GM19467 (cell line): ENCODE measurements at regions not wholly inside any gene's neighbourhood (a gene's known extent, or its start where the extent isn't known, plus 50 kb on each side); places are given as distances from the start of the nearest gene placed in this dataset.
"Not testable (repeated sequence)": the region's sequence is repeated elsewhere in the genome, so short reads cannot be mapped to it uniquely, and the experiment has no call there.

Source experiments
- ATAC-seq: cut with Tn5 transposase; IDR thresholded peaks from one replicate; pipeline ENCODE4 v1.9.1; 2021; ENCODE audit warnings: mild to moderate bottlenecking, moderate library complexity; ENCODE audit not compliant: unreplicated experiment

DNA sequence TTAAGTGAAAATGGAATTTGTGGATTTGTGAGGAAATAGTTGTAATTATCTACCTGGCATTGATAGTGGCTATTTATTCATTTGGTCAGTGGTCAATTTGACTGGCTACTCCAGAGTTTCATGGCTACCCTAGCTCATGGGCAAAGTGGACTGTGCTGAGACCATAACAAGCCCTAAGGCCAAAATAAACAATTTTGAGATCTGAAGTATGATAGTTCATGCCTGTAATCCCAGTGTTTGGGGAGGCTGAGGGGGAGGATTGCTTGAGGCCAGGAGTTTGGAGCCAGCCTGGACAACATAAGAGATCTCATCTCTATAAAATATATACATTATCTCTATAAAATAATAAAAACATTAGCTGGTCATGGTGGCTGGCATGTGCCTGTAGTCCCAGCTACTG lies 311.7 kb downstream of the HIVEP2 start:
- ATAC-seq, result no peak

DNA sequence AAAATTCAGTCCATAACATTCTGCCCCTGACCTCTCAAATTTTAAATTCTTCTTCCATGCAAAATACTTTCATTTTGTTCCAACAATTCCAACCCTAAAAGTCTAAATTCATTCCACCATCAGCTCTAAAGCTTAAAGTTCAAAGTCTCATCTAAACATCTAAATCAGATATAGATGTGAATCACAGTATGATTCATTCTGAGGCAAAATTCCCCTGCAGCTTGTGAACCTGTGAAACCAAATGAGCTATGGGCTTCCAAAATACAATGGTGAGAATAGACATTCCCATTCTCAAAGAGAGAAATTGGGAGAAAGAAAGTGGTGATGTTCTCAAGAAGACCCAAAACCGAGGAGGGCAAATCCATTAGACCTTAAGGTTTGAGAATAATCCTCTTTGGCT lies 309.8 kb downstream of the HIVEP2 start:
- ATAC-seq, result no peak

DNA sequence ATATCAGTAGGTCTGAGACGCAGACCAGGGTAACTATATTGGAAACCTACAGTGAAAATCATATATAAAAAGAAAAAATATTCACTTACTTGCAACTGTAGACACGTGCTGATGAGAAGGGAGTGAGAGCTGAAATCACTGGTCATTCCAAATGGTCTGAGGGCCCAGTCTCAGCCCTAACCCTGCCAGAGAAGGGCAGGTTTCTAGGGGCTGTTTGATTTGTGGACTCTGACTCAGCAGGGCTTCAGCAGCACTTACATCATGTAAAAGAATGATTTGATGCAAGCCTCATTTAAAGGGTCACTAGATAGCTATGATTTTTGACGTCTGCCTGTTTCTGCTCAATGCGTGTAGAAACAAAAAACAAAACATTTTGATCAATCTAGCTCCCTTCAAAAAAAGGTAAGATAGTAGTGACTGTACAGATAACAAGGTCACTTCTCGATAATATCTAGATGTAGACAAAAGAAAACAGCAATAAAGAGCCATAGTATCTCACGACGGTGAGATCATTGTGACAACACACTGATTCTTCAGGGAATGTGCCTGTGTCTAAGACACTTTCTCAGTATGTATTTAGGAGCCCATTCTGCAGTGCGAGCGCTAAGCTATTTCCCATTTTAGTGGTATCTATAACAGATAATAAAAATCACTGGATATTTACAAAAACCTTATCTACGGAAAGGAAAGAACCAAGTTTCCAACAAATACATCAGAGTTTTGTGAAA lies 307.2 kb downstream of the HIVEP2 start:
- no peak for ATAC-seq

DNA sequence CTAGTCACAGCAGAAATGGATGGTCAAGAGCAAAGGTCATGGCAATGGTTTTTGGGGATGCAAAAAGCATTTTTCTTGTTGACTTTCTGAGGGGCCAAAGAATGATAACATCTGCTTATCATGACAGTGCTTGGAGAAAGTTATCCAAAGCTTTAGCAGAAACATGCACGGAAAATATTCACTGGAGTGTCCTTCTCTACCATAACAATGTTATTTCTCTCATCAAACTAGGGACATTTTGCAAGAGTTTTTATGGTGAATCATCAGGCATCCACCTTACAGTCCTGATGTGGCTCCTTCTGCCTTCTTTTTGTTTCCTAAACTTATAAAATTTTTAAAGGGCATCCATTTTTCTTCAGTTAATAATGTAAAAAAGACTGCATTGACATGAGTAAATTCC lies 302.3 kb downstream of the HIVEP2 start:
- ATAC-seq, result no peak

- ATAC-seq, result no peak
Measured at GRCh38 chr6:142644866-142645265, 300.1 kb downstream of the HIVEP2 start.

GRCh38 chr6:142645663-142646062 lies 299.3 kb downstream of the HIVEP2 start:
- ATAC-seq, result no peak

DNA sequence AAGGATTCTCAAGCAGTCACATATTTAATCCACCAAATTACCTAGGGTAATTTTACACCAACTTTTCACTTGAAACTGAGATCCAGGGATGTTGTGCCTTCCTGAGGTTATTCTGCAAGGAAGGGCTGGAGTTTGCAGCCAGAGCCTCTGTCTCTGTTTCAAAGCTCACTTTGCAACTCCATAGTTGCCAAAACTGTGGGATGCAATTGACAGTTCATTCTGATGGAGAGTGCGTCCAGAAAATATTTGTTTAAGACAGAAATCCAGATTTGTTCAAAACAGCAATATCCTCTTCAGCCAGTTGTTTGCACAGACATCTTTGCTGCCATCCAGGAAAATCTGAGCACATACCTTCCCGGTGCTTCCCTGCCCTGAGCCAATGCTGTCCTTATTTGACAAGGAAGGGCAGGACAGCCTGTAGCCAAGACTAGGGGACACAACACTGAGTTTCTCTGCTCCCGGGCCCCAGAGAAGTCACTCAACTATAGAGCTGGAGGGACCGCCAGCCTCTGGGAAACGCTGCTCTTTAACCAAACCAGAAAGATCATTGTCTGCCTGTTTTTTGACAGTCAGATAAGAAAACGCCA lies 297.4 kb downstream of the HIVEP2 start:
- no peak for ATAC-seq

DNA sequence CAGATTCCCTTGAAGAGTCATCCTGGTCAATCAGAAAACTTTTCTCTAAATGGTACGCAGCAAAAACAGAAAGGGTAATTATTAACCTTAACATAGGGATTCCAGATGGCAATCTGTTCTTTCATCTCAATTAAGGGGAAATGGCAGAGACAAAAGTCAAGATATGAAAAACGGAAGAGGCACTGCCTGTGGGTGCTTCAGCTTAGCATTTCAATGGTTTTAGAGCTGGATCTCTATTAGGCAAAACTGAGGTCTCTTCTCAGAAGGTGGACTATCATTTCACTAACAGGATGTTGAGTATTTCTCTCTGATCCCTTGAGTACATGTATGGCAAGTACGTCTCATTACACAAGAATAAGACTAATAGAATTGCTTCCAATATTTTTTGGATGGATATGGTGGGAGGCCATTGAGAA lies 296.9 kb downstream of the HIVEP2 start:
- ATAC-seq, result no peak

DNA sequence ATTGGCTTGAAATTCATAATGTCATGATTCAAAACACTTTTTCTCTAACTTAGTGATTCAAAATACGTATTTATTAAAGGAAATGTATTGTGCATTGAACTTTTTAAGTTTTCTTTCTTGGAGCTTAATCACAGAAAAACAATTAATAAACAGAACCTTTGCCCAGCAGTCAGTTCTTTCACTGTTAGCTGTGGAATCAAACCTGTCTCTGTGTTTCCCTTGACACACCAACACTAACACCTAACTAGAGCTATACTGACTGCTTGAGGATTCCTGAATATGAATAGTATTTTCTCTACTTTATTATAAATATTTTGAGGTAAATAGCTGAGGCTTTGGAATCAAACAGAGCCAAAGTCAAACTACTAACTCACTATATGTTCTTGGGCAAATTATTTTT lies 296.4 kb downstream of the HIVEP2 start:
- ATAC-seq, result no peak

DNA sequence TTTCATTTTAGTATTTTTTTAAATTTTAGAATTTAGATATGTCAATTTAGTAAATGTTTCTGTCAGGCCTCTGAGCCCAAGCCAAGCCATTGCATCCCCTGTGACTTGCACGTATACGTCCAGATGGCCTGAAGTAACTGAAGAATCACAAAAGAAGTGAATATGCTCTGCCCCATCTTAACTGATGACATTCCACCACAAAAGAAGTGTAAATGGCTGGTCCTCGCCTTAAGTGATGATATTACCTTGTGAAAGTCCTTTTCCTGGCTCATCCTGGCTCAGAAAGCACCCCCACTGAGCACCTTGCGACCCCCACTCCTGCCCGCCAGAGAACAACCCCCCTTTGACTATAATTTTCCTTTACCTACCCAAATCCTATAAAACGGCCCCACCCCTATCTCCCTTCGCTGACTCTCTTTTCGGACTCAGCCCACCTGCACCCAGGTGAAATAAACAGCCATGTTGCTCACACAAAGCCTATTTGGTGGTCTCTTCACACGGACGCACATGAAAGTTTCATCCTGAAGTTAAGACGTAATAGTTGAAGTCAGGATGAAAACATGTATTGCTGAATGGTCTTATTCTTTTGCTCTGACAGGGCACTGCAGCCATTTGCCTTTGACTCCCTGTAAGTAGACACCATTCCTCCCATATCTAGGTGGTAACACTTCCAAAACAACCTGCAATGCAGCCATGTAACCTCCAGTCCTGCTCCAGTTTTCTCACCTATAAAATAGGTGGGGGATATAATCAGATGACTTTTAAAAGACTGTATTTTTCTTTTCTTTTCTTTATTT lies 295.3 kb downstream of the HIVEP2 start:
- ATAC-seq, result not testable (repeated sequence)

- ATAC-seq, result no peak
Measured at GRCh38 chr6:142651384-142651783, 293.6 kb downstream of the HIVEP2 start.

GRCh38 chr6:142653710-142654420 lies 291.1 kb downstream of the HIVEP2 start:
- ATAC-seq, result no peak

GRCh38 chr6:142659661-142660060 lies 285.3 kb downstream of the HIVEP2 start:
- ATAC-seq, result no peak

- no peak for ATAC-seq
Measured at GRCh38 chr6:142665393-142665792, 279.6 kb downstream of the HIVEP2 start.

GRCh38 chr6:142666599-142667185 lies 278.3 kb downstream of the HIVEP2 start:
- ATAC-seq, result no peak

DNA sequence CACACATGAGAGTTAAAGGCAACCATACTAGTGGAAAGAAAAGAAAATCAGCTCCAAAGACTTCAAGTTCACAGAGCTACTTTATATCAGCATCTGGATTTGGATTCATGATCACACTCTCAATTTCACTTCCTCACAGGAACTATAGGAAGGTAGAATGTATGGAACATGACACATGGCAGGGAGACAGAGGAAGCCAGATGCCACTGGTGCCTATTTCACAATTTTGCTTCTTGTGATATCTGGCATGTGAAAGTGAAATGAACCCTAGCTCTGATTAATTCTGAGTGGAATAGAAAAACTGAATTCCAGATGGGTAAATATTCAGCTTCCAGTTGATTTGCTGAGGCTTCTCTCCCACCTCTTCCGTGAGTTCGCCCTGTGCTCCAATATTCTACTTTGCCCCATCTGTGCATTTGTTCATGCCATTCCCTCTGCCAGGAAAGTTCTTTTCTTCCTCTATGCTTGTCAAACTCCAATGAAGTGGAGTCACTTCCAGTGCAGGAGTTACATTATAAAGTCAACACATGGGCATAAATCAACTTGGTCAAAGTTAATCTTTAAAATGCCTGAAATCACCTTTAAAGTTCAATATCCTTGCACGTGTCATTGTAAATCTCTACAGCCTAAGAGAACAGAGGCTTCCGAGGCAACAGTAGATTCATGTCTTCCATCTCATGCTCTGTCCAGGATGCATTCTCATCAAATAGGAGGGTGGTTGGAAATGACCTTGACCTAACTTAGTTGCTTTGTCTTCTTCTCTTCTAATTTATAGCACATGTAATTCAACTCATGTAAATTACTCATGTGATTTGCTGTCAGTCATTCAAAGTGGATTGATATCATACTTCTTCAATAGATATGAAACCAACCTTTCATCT lies 275.3 kb downstream of the HIVEP2 start:
- ATAC-seq, result no peak

DNA sequence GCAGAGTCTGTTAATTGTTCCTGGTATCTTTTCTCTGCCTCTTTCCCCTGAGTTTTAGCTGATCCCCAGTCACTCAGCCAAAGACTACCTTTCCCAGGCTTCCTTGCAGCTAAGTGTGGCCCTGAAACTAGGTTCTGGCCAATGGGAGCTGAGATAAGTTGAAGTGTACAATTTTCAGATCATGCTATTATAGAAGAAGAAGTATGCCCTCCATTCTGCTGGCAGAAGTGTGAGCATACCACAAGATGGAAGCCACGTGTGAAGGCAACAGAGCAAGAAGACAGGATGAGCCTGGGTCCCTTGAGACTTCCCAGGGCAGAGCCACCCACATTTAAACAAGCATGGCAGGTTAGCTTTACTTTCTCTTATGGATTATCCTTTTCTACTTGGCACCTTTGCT lies 273.2 kb downstream of the HIVEP2 start:
- ATAC-seq, result peak; percentile 88

DNA sequence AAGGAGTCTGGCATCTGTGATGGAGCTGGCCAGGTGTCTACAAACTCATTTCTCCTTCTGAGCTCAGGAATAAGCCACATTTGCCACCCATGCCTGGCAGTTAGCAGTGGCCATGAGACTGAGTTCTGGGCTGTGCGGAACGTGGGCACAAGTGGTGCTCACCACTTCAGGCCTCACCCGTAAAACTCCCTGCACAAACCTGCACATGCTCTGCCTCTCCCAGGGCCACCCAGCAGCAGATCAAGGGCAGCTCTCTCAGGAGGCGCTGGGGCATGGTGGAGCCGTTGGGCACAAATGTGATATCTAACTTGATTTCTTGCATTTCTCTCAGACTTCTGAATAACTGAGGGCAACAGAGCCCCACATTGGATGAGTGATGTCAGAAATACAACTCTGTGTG lies 269.5 kb downstream of the HIVEP2 start:
- ATAC-seq, result no peak

DNA sequence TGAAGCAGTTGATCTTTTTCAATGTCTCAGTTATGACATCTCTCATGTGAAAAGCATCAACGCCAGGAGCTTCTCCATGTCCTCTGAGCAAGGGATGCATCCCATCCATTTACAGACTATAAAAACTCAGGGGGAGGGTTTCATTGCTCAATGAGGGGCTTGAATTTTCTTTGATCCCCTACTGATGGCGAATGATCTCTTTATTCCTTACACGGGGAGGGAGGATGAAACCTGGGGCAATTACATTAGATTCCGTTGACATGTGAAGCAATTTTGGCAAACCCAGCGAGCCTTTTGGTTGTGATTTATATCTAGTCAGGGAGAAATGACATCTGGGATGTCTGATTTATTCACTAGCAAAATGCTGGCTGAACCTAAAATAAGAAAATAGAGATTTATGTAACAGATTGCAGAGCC lies 268.9 kb downstream of the HIVEP2 start:
- no peak for ATAC-seq

- ATAC-seq, result no peak
Measured at GRCh38 chr6:142676647-142677192, 268.3 kb downstream of the HIVEP2 start.
